Progenitor cell of endocrine pancreas (in vitro differentiated cells): ENCODE measurements at regions not wholly inside any gene's neighbourhood (a gene's known extent, or its start where the extent isn't known, plus 50 kb on each side); places are given as distances from the start of the nearest gene placed in this dataset.

Experiments
- DNase-seq: peaks from one replicate; pipeline ENCODE4 v3.0.0; 2021; ENCODE audit warnings: low spot score; ENCODE audit not compliant: unreplicated experiment
- H3K27ac Mint-ChIP-seq: 2 replicates; pipeline ENCODE4 v1.8.0; 2021; ENCODE audit warnings: mild to moderate bottlenecking, moderate library complexity, mixed read lengths
- H3K27me3 Mint-ChIP-seq: 2 replicates; pipeline ENCODE4 v1.8.0; 2021; ENCODE audit warnings: mixed read lengths
- H3K36me3 Mint-ChIP-seq: 2 replicates; pipeline ENCODE4 v1.8.0; 2022; ENCODE audit warnings: mixed read lengths; ENCODE audit not compliant: insufficient read depth
- H3K4me1 Mint-ChIP-seq: 2 replicates; pipeline ENCODE4 v1.8.0; 2021; ENCODE audit warnings: low read depth, mixed read lengths
- H3K4me3 Mint-ChIP-seq: 2 replicates; pipeline ENCODE4 v1.8.0; 2021; ENCODE audit warnings: low read depth, mild to moderate bottlenecking, moderate library complexity, mixed read lengths
- H3K9me3 Mint-ChIP-seq: 2 replicates; pipeline ENCODE4 v1.8.0; 2021; ENCODE audit warnings: low read depth, mixed read lengths
- CTCF ChIP-seq: fragments of 200-600 bp; sonication (generic); IDR thresholded peaks from one replicate; pipeline ENCODE4 v1.5.0; 2021; ENCODE audit warnings: antibody characterized with exemption, mild to moderate bottlenecking; ENCODE audit not compliant: unreplicated experiment

- Mint-ChIP-seq H3K9me3 (no peaks in the 10 kb centered on the region), H3K4me3 (no peak overlapping the region), H3K4me1 (no peaks in the 10 kb centered on the region), H3K27me3 (peaks cover 4% of the 10 kb centered on the region), H3K27ac (no peak overlapping the region), H3K36me3 (no peaks in the 10 kb centered on the region)
- no peak for DNase-seq
- no peak for TF ChIP-seq CTCF
Observed at GRCh38 chr6:85364344-85364743, 85.5 kb upstream of the NT5E start.

- H3K27me3 Mint-ChIP-seq, result peaks cover 4% of the 10 kb centered on the region
- no peak overlapping the region for H3K27ac Mint-ChIP-seq
- no peaks in the 10 kb centered on the region for H3K4me1 Mint-ChIP-seq
- no peak overlapping the region for H3K4me3 Mint-ChIP-seq
- DNase-seq, result no peak
- H3K9me3 Mint-ChIP-seq, result no peaks in the 10 kb centered on the region
- H3K36me3 Mint-ChIP-seq, result no peaks in the 10 kb centered on the region
- no peak for TF ChIP-seq CTCF
Observed at GRCh38 chr6:85363870-85364269, 86.0 kb upstream of the NT5E start.

- TF ChIP-seq CTCF, result no peak
- no peak for DNase-seq
- Mint-ChIP-seq H3K4me3 (no peak overlapping the region), H3K36me3 (no peaks in the 10 kb centered on the region), H3K4me1 (no peaks in the 10 kb centered on the region), H3K9me3 (no peaks in the 10 kb centered on the region), H3K27ac (no peak overlapping the region), H3K27me3 (peaks cover 4% of the 10 kb centered on the region)
Observed at GRCh38 chr6:85362652-85363310, 87.1 kb upstream of the NT5E start.

- no peak overlapping the region for H3K27ac Mint-ChIP-seq
- DNase-seq, result no peak
- H3K4me3 Mint-ChIP-seq, result no peak overlapping the region
Observed at GRCh38 chr6:85361643-85362014, 88.3 kb upstream of the NT5E start.

More at GRCh38 chr6:85361643-85362014, 88.3 kb upstream of the NT5E start:
- Mint-ChIP-seq H3K4me1 (no peaks in the 10 kb centered on the region), H3K36me3 (no peaks in the 10 kb centered on the region), H3K9me3 (no peaks in the 10 kb centered on the region), H3K27me3 (peaks cover 4% of the 10 kb centered on the region)
- TF ChIP-seq CTCF, result no peak
